Caco-2 (cell line): ENCODE measurements at regions not wholly inside any gene's neighbourhood (a gene's known extent, or its start where the extent isn't known, plus 50 kb on each side); places are given as distances from the start of the nearest gene placed in this dataset.

Experiments
- BruUV-seq: library from RNA; stranded (reverse); fragments of 400-500 nt; replicated peaks from 2 replicates; lab custom pipeline; 2021; lab: Mats Ljungman, UMichigan
- CTCF ChIA-PET: fragments of 300-600 bp; sonication (Branson Sonifier 250); formaldehyde crosslinking; loops from one replicate; lab custom pipeline; 2022; ENCODE audit warnings: antibody characterized with exemption; lab: Charles Lee
- POLR2A ChIA-PET: fragments of 300-600 bp; sonication (Branson Sonifier 250); formaldehyde crosslinking; loops from one replicate; lab custom pipeline; 2022; ENCODE audit warnings: antibody characterized with exemption; lab: Charles Lee
- DNase-seq, 2 experiments: peaks; one replicate each; pipeline versions ENCODE4 v3.0.0 to v3.0.0-alpha.2; 2020 to 2022
- H3K27me3 ChIP-seq: replicated peaks from 2 replicates; pipeline ENCODE4 v1.6.0; 2011; ENCODE audit warnings: low read length; ENCODE audit not compliant: control insufficient read depth, insufficient read depth
- H3K36me3 ChIP-seq: 2 replicates; pipeline ENCODE4 v1.5.1; 2011; ENCODE audit warnings: low read length; ENCODE audit not compliant: control insufficient read depth, insufficient read depth
- H3K4me1 ChIP-seq: fragments of 250-450 bp; sonication (Bioruptor Pico); 2 replicates; pipeline ENCODE4 v1.5.1; 2020; ENCODE audit warnings: mild to moderate bottlenecking
- H3K4me3 ChIP-seq: 2 replicates; pipeline ENCODE4 v1.5.1; 2011; ENCODE audit warnings: low read depth, mild to moderate bottlenecking, control low read depth, low read length
- H3K9me3 ChIP-seq: fragments of 250-450 bp; sonication (Bioruptor Pico); 2 replicates; pipeline ENCODE4 v1.5.1; 2020; ENCODE audit warnings: mild to moderate bottlenecking, moderate library complexity
- H3K27ac Mint-ChIP-seq: one replicate; pipeline ENCODE4 v1.8.0; 2022; ENCODE audit warnings: mixed read lengths; ENCODE audit not compliant: unreplicated experiment
- H3K27me3 Mint-ChIP-seq: one replicate; pipeline ENCODE4 v1.8.0; 2022; ENCODE audit warnings: mixed read lengths; ENCODE audit not compliant: insufficient read depth, unreplicated experiment
- H3K36me3 Mint-ChIP-seq: one replicate; pipeline ENCODE4 v1.8.0; 2022; ENCODE audit warnings: mild to moderate bottlenecking, mixed read lengths; ENCODE audit not compliant: insufficient read depth, unreplicated experiment
- H3K4me1 Mint-ChIP-seq: one replicate; pipeline ENCODE4 v1.8.0; 2022; ENCODE audit warnings: low read depth, mixed read lengths; ENCODE audit not compliant: unreplicated experiment
- H3K4me3 Mint-ChIP-seq: one replicate; pipeline ENCODE4 v1.8.0; 2022; ENCODE audit warnings: mild to moderate bottlenecking, moderate library complexity, mixed read lengths; ENCODE audit not compliant: unreplicated experiment
- H3K9me3 Mint-ChIP-seq: one replicate; pipeline ENCODE4 v1.8.0; 2022; ENCODE audit warnings: mixed read lengths; ENCODE audit not compliant: unreplicated experiment
- CTCF ChIP-seq, 2 experiments: fragments of 200-600 bp in 1 of 2; IDR thresholded peaks; 1 replicate in 1 of 2; 2 replicates in 1 of 2; pipeline versions ENCODE4 v1.5.1 to v1.8.0; 2011 to 2022; ENCODE audit warnings: antibody characterized with exemption in 1 of 2, control low read depth in 1 of 2, inconsistent platforms in 1 of 2, low read depth in 1 of 2, low read length in 1 of 2, mild to moderate bottlenecking in 1 of 2, moderate library complexity in 1 of 2; ENCODE audit not compliant: insufficient read depth in 1 of 2, severe bottlenecking in 1 of 2, unreplicated experiment in 1 of 2
- intact Hi-C: fragments of 100-400 bp; cut with micrococcal nuclease; formaldehyde crosslinking; loops from one replicate; pipeline ENCODE4 v1.10.0; 2022; ENCODE audit not compliant: unreplicated experiment

GRCh38 chr6:156199182-156199581 lies 578.0 kb upstream of the ARID1B start:
- H3K4me3 ChIP-seq, result no peak overlapping the region
- no TSS peak for BruUV-seq
- no peaks in the 10 kb centered on the region for H3K4me1 Mint-ChIP-seq
- no peak overlapping the region for H3K4me3 Mint-ChIP-seq
- DNase-seq, result no peak
- H3K27me3 Mint-ChIP-seq, result no peaks in the 10 kb centered on the region
- no peaks in the 10 kb centered on the region for H3K9me3 Mint-ChIP-seq
- no peaks in the 10 kb centered on the region for H3K27me3 ChIP-seq
- no peaks in the 10 kb centered on the region for H3K9me3 ChIP-seq
- no peaks in the 10 kb centered on the region for H3K36me3 ChIP-seq
- ChIA-PET POLR2A (no interaction called here), CTCF (no interaction called here)
- no peak overlapping the region for H3K27ac Mint-ChIP-seq
- no peaks in the 10 kb centered on the region for H3K36me3 Mint-ChIP-seq
- H3K4me1 ChIP-seq, result no peaks in the 10 kb centered on the region
- no peak for TF ChIP-seq CTCF (IDR thresholded peaks at IDR 0.05; ENCODE audit: insufficient read depth in 1 of 2, low read depth in 1 of 2, low read length in 1 of 2, severe bottlenecking in 1 of 2, unreplicated experiment in 1 of 2)
- intact Hi-C loops, result no loop called here

GRCh38 chr6:156197513-156197912 lies 579.7 kb upstream of the ARID1B start:
- TF ChIP-seq CTCF (IDR thresholded peaks at IDR 0.05; ENCODE audit: insufficient read depth in 1 of 2, low read depth in 1 of 2, low read length in 1 of 2, severe bottlenecking in 1 of 2, unreplicated experiment in 1 of 2), result no peak
- H3K36me3 Mint-ChIP-seq, result no peaks in the 10 kb centered on the region
- DNase-seq, result no peak
- no peaks in the 10 kb centered on the region for H3K9me3 ChIP-seq
- CTCF ChIA-PET, result no interaction called here
- no peak overlapping the region for H3K4me3 ChIP-seq
- intact Hi-C loops, result no loop called here
- H3K27ac Mint-ChIP-seq, result no peak overlapping the region
- POLR2A ChIA-PET, result no interaction called here
- H3K27me3 ChIP-seq, result no peaks in the 10 kb centered on the region
- no TSS peak for BruUV-seq
- no peaks in the 10 kb centered on the region for H3K4me1 Mint-ChIP-seq
- H3K36me3 ChIP-seq, result no peaks in the 10 kb centered on the region
- no peaks in the 10 kb centered on the region for H3K4me1 ChIP-seq
- H3K4me3 Mint-ChIP-seq, result no peak overlapping the region
- H3K9me3 Mint-ChIP-seq, result no peaks in the 10 kb centered on the region
- H3K27me3 Mint-ChIP-seq, result no peaks in the 10 kb centered on the region

- no peaks in the 10 kb centered on the region for H3K4me1 Mint-ChIP-seq
- no peaks in the 10 kb centered on the region for H3K36me3 Mint-ChIP-seq
- ChIA-PET POLR2A (no interaction called here), CTCF (no interaction called here)
- H3K4me3 Mint-ChIP-seq, result no peak overlapping the region
- intact Hi-C loops, result no loop called here
- Histone ChIP-seq H3K36me3 (no peaks in the 10 kb centered on the region), H3K27me3 (no peaks in the 10 kb centered on the region), H3K4me1 (no peaks in the 10 kb centered on the region), H3K4me3 (no peak overlapping the region), H3K9me3 (no peaks in the 10 kb centered on the region)
- H3K9me3 Mint-ChIP-seq, result no peaks in the 10 kb centered on the region
- DNase-seq, result no peak
- H3K27me3 Mint-ChIP-seq, result peaks cover 6% of the 10 kb centered on the region
- no peak for TF ChIP-seq CTCF (IDR thresholded peaks at IDR 0.05; ENCODE audit: insufficient read depth in 1 of 2, low read depth in 1 of 2, low read length in 1 of 2, severe bottlenecking in 1 of 2, unreplicated experiment in 1 of 2)
- BruUV-seq, result no TSS peak
- H3K27ac Mint-ChIP-seq, result no peak overlapping the region
These were observed 582.2 kb upstream of the ARID1B start for GRCh38 chr6:156194981-156195380.
